NCI-H524 (cell line): ENCODE measurements at regions not wholly inside any gene's neighbourhood (a gene's known extent, or its start where the extent isn't known, plus 50 kb on each side); places are given as distances from the start of the nearest gene placed in this dataset.

Experiments used
- DNase-seq, 2 experiments: peaks; one replicate each; lab custom pipeline; 2025; lab: John Stamatoyannopoulos, UW

DNA sequence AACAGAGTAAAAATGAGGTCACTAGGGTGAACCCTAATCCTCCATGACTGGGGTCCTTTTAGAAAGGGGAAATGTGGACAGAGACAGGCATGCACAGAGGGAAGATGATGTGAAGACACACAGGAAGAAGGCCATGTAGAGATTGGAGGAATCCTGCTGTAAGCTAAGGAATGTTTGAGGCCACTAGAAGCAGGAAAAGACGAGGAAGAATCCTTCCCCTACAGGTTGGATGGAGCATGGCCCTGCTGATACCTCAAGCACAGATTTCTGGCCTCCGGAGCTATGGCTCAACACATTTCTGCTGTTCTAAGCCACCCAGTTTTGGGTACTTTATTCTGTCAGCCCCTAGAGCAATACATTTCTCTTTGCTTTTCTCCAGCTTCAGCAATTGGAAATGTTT is 486.9 kb downstream of the MIAT start:
- DNase-seq, result no peak

DNA sequence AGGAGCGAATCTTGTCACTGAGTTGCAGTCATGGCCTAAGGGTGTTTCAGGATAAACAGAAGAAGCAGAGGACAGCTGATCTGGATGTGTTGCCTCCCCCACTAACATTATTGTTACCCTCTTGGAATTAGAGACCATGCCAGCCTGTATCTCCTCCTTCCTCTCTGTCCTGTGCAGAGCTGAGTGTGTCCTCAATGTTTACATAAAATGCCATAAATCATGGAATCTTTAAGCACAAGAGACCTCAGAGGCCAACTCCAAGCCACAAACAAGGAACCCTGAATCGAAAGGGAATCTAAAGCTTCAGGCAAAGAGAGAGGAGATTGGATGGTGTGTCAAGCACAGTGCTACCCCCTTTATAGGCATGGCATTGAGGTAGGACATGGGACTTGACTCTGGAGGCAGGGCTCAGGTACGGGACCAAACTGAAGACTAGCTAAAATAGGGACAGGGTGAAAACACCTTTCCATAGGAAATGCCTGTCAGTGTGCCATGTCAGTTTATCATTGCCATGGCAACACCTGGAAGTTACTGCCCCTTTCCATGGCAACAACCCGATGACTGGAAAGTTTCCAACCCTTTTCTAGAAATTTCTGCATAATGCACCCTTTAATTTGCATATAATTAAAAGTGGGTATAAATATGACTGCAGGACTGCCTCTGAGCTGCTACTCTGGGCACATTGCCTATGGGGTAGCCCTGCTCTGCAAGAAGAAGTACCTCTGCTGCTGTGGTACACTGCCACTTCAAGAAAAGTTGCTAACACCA is 489.7 kb downstream of the MIAT start:
- DNase-seq, result no peak

DNA sequence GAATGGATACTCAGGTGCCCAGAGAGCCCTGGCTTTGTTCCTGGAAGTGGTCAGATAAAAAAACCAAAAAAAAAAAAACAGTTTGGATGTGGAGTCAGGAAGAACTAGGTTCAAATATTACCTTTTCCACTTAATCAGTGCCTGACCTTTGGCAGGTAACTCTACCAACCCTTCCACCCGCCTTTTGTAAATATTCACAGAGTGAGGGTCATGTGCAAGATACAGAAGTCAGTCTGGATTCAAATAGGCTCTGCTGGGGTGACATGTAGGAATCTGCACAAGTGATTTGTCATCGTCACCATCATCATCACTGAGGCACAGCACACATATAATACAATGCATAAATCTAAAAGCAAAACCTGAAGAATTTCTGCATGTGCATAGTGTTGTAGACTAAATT is 490.7 kb downstream of the MIAT start:
- DNase-seq, result no peak

DNA sequence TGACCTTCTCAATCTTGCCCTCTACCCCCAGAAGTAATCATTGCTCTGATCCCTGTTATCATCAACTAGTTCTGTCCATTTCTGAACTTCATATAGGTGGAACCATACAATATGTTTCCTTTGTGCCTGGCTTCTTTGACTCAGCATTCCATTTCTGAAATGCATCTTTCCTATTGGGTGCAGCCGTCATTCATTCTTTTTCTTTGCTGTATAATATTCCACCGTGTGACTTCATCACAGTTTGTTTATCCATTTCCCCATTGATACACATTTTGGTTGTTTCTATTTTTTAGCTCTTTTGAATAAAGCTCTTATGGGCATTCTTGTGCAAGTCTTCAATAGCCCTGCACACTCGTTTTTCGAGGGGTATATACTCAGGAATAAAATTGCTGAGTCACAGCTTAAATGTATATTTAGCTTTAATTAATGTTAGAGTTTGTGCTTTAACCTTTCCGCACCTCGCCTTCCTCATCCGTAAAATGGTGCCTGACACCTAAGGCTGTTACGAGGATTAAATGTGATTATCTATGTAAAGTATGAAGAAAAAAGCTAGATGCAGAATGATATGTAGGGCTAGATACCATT is 491.6 kb downstream of the MIAT start:
- DNase-seq, result no peak

DNA sequence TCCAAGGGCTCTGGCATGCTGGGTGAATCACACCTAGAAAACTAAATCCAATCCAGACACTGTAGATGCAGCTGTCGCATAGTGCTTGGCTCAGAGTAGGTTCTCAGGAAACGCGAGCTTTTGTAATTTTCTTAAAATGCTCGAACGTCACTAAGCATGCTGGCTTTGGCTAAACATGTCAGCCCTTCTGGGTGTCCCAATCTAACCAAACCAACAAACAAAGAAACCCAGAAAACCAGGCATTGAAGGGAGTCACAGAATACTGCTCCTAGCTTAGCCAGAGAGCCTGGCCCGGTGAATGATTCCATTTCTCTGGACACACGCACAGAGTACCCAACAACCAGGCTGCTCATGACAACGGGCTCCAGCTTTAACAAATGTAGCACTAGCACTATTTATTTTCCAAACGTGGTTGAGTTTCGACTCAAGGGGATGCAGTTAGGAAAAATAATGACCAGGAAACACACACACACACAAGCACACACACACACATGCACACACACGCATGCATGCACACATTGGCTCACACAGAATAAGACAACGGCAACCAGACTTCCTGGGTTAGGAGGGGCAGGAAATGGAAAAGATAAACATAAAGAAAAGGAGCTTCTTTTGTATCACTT is 492.6 kb downstream of the MIAT start:
- DNase-seq, result no peak

DNA sequence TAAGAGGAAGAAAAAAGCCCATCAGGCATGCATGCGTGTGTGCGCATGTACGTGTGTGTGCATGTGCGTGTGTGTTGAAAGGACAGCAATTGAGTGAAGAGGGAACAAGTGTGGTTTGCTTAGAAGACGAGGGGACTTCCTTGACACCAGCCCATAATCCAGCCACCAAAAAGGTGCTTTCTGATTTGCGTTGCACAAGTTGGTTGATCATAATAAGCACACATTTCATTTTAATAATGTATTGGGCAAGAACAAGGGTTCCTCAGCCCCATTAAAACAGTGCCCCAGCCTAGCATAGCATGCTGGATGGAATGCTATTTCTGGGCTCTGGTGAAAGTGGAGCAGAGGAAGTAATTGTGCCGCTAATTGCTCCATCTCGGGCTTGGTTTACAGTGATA is 493.2 kb downstream of the MIAT start:
- no peak for DNase-seq

DNA sequence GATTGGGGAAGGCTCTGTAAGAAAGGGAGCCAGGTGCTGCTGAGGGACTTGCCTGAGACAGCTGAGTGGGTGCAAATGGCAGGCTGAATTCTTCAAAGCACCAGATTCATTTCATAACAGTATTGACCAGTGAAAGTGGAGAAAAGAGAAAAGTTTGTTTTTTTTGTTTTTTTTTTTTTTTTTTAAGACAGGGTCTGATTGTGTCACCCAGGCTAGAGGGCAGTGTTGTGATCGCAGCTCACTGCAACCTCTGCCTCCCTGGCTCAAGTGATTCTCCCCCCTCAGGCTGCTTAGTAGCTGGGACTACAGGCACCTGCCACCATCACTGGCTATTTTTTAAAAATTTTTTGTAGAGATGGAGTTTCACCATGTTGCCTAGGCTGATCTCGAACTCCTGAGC is 494.0 kb downstream of the MIAT start:
- DNase-seq, result peak in 1 of 2 experiments; percentile 7

DNA sequence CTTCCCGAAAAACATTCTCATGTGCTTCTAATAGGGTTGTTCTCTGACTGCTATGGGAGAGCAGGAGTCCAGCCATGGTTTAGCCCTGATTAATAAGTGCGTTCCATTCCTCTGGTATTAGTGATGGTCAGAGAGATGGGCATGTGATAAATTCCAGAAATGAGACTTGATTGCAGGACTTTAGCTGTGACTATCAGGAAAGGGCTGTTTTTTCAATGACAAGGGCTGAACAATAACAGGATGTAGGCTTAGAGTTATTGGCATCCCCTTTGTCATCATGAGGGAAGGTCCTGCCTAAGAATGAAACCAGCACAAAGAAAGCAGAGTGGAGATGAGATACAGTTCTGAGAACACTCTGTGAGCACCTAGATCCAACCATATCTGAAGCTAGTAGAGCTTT is 494.6 kb downstream of the MIAT start:
- no peak for DNase-seq

DNA sequence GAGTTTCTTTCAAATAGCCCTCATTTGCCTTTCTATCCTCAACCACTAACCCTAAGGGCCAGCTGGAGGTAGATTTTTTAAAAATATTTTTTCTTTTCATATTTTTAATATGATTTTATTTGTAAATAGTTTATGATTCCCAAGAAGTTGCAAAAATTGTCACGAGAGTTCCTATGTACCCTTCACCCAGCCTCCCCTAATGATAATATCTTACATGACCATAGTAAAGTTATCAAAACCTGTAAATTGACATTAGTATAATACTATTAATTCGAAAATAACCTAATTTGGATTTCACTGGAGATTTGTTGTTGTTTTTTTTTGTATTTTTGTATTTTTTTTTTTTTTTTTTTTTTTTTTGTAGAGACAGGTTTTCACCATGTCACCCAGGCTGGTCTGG is 495.5 kb downstream of the MIAT start:
- no peak for DNase-seq

DNA sequence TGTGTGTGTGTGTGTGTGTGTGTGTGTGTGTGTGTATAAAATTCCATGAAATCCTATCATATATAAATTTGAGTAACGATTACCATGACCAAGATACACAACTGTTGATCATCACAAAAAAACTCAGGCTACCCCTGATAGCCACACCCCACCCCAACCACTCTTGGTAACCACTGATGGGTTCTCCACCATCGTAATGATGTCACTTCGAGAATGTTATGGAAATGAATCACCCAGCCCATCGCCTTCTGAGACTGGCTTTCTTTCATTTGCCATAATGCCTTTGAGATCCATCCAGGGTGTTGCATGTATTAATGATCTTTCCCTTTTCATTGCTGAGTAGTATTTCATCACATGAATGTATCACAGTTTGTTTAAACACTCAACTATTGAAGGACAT is 496.0 kb downstream of the MIAT start:
- DNase-seq, result no peak

DNA sequence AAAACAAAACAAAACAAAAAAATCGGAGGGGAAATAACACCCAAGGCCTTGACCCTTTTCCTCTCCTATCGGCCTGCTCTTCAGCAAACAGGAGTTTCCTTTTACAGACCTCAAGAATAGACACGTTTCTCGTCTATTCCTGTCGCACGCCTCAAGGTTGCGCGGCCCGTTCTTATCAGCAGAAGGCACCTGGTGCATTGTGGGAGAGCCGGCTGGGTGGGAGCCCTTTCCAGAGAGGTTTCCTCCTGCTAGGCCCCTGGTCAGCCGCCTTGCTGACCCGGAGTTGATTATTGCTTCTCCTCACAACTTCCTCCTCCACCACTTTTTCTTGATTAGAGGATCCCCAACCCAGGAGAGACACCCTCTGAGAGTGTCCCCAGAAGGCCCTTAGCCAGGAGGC is 497.3 kb downstream of the MIAT start:
- no peak for DNase-seq

DNA sequence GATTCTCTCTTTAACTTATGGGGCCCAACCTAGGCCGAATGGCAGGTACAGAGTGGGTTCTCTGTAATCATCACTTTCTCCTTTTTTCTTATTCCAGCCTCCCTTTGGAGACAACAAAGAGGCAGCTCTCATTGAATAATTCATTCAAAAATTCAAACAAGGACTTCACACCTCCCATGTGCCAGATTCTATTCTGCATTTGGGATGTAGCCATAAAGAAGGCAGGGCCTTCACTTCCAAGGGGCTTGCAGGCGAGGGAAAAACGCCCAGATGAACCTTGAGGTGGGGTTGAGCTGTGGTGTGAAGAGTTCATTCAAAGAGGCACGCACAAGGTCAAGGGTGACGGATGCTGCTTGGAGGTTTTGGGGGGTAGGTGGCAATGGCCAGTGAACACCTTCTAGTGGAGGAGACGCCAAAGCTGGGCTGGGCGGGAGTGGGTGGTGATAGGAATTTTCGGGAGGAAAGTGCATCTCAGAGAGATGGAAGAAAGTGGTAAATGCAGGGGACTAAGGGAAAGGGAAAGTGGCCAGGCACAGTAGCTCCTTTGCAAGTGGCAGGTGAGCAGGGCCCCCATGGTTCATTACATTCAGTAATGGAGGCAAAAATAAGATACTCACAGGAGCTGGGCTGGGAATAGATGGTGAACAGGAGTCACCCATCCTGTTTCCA is 499.6 kb downstream of the MIAT start:
- DNase-seq, result no peak

DNA sequence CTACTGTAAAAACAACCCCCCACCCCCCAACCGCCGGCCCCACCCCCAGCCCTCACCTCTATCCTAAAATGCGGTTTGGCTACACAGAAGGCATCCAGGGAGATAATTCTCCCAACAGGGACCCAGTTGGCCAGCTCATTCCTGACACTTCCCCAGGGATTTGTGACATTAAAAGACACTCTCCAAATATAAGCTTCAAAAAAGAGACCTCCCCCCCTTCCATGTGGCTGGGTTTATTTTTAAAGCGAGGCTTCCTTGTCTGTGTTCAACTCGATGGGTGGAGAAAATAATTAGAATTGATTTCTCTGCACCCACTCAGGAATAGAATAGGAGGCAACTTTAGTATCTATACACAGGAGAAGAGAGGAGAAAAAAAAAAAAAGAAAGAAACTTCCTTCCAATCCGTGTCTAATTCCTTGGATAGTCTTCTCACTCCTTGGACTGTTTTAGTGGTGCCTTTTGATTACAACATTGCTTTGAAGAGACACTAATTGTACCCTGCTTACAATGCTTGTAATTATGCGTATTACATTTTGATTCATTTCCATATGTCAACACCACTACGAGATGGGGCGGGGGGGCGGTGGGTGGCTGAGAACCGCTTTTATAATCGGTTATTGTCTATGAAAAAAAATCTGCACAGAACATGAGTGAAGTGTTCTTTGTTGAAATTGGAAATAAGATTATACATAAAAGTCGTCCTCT is 500.4 kb downstream of the MIAT start:
- peak in 1 of 2 experiments; percentile 61 for DNase-seq

DNA sequence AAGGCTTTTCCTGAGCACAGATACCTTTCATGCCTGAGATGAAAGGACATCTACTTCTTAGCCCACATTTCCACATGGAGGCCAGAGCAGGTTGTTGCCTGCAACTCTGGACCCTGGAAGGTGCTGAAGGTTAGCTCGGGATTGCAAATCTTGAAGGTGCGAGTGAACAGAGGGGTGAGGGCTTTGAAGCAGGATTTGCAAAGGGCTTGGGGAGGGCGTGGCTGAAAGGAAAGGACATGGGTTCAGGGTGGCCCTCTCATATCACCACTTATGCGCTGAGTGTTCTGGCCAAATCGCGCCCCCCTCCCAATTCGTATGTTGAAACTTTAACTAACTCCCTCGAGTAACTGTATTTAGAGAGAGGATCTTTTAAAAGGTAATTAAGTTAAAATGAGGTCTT is 501.6 kb downstream of the MIAT start:
- no peak for DNase-seq

DNA sequence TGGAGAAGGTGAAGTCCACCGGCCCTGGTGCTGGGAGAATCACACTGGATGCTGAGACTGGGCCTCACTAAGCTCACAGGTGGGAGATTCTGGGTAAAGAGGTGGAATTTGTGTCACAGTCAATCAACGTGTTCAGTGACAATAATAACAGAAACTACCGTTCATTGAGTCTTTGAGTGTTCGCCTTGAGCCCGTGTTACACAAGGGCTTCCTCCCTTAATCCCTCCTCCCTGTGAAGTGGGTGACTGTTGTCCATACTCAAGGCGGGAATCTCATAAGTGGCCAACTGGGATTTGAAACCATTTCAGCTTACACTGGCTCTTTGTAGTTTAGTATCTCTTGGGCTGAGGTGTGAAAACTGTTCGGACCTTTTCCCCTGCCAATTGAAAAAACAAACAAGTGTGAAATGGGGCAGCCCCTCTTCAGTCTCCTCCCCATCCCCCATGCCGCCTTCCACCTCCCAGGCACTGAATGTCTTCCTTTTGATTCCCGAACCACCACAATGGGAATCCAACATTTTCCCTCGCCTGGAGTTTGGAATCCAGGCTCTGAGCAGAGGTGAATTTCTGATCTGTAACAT is 502.4 kb downstream of the MIAT start:
- DNase-seq, result peak; percentile 66 to 87

DNA sequence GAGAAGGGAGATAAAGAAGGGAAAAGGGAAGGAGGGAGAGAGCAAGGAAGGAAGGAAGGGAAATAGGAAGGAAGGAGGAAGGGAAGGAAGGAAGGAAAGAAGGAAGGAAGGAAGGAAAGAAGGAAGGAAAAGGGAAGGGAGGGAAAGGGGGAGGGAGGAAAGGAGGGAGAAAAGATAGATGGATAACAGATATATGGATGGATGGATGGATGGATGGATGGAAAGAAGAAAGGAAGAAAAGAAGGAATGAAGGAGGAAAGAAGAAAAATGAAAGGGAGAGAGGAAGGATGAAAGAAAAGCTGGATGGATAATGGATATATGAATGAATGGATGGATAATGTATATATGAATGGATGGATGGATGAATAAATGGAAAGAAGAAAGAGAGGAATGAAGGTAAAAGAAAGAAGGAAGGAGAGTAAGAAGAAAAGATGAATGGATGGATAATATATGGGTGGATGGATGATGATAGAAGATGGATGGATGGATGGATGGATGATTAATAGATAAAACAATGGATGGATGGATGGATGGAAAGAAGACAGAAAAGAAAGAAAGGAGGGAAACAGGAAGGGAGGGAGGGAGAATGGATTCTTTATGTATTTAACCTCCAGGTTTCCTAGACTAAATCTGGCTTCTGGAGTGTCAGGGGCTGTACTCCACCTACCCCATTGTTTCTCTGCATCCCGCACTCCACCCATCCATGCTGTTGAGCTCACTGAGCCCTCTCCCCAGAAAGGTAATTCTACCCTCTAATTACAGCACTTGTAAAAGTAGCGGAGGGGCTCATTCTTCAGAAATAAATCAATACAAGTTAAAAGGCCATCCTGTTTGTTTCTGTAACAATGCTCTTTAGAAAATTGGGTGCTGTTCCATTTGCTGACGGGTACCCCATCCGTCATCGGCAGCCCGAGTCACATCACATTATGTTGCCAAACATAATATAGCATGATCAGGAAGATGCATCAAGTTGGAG is 506.1 kb downstream of the MIAT start:
- DNase-seq, result no peak

DNA sequence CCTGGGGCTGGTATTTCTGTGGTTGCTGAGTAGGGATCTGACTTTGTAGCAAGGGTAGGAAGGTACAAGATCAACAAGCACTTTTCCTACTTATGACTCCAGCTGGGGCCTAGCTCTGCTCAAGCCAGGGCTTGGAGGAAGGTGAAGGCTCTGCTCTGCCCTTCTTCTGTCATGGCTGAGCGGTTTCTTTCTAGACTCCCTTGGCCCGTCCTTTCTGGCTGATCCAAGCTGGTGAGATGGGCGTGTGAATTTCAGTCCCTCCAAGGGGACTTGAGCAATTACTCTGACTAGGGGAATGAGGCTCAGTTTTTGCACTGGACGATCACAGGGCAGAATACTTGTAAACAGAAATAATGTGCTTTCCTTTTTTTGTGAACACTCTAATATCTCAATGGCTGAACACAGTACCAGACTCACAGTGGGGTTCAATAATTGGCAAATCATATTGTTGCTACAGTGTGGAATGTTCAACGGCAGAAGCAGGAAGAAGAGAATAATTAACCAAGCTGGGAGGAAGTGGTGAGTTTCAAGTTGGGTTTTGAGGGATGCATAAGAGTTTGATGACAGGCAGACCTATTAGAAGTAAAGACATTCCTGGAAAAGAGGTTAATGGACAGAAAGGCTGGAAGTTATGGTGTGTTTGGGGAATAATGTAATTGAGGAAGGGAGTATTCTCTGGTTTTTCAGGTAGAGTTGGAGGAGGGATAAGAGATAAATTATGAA is 507.6 kb downstream of the MIAT start:
- DNase-seq, result no peak

DNA sequence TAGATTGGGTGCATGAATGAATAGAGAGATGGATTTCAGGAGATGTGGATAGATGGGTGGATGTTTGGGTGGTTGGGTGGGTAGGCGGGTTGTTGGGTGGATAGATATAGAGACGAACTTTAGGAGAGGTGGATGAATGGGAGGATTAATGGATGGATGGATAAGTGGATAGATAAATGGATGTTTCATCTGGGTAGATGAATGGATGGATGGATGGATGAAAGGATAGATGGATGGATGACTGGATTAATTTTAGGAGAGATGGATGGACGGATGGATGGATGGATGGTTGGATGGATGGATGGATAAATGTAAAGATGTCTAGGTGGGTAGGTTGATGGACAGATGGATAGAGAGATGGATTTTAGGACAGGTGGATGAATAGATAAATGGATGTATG is 511.3 kb downstream of the MIAT start:
- no peak for DNase-seq

DNA sequence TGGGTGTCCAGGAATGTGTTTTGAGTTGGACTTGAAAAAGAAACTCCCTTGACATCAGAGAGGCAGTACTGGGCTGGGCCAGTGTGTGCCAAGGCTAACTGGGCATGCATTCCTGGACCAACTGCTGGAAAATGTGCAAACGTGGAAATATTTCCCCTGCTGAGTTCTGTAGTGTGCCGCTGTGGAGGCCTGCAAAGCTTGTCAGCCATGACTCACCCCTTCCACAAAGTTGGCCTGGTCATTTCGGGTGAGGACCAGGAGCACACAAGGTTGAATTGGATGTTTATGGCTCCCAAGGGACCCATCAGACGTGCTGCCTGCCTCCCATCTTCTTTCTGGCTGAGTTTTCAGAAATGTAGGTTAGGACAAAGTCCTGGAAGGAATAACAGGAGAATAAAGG is 513.1 kb downstream of the MIAT start:
- DNase-seq, result no peak

DNA sequence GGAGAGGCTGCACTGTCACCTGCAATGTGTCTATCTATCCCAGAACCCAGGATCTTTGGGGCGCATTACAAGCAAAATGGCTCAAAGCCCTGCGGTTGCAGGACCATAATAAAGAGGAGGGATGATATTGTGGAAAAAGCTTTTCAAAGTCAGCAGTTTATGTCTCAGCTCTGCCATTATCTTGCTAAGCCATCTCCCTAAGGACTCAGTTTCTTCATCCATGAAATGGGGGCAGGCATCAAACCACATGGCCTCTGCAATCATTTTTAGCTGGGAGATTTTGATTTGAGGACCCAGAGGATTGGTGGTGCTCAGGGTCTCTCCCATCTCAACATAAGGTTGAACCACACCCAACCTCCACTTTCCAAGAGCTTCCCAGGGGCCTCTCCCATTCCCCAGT is 513.8 kb downstream of the MIAT start:
- DNase-seq, result no peak
